ENCODE measurements at regions not wholly inside any gene's neighbourhood (a gene's known extent, or its start where the extent isn't known, plus 50 kb on each side); places are given as distances from the start of the nearest gene placed in this dataset.

DNA sequence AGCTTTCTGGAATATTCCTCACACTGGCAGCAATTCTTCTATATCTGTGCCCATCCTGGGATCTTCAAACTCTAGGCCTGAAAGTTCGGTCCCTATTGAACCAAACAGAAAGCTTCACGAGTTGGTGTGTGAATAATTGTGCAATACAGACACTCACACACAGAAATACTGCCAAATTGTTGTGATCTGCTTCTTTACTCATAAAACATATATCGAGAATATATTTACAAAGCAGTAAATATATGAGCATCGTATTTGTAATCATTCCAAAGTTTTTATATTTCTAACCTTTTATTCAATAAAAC, 56.6 kb upstream of the BEX4 start:
- Histone ChIP-seq H3K4me3 (ENCODE audit: low read depth, low read length) (no peak overlapping the region), H3K27me3 (no peaks in the 10 kb centered on the region), H3K36me3 (no peaks in the 10 kb centered on the region), H3K9me3 (no peaks in the 10 kb centered on the region), H3K4me1 (no peaks in the 10 kb centered on the region)
- DNase-seq: no peak
- TF ChIP-seq, protein P1, sequence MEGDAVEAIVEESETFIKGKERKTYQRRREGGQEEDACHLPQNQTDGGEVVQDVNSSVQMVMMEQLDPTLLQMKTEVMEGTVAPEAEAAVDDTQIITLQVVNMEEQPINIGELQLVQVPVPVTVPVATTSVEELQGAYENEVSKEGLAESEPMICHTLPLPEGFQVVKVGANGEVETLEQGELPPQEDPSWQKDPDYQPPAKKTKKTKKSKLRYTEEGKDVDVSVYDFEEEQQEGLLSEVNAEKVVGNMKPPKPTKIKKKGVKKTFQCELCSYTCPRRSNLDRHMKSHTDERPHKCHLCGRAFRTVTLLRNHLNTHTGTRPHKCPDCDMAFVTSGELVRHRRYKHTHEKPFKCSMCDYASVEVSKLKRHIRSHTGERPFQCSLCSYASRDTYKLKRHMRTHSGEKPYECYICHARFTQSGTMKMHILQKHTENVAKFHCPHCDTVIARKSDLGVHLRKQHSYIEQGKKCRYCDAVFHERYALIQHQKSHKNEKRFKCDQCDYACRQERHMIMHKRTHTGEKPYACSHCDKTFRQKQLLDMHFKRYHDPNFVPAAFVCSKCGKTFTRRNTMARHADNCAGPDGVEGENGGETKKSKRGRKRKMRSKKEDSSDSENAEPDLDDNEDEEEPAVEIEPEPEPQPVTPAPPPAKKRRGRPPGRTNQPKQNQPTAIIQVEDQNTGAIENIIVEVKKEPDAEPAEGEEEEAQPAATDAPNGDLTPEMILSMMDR (IDR thresholded peaks at IDR 0.05; ENCODE audit: low read depth, low read length): no peak

DNA sequence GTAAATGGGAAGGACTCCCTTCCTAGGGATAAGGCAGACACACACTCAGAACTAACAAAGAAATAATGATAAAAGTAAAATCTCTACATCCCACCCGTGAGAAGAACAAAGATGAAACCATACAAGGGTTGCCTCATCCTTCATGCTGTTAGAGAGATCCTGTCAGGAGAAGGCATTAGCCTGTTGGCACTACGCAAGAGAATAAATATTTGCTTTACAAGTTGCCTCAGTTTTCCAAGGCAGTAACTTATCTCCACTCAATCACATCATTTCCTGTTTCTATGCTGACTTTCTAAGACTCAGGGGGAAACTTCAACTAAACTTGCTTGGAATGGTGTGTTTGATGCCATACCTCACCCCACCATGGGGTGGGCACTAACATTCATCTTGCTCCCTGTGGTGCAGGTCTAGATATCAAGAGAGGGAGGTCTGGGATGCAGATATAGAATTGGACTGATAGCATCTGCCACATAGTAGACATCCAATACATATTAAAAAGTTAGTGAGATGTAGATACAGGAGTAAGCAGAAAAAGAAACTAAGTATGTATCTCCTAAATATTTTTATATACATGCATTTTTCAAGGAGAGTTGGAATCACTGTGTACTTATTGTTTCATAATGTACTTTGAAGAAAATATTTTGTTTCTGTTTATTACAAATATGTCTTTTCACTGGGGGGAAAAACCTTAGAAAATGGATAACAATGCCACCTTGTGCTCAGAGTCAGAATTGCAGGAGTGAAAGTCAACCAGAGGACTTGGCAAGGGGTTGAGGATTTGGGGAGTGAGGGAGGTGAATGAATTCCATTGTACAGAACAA, 57.2 kb upstream of the BEX4 start:
- peak; percentile 25 for DNase-seq
- TF ChIP-seq, protein P1 (IDR thresholded peaks at IDR 0.05; ENCODE audit: low read depth, low read length): peak; percentile 64
- Histone ChIP-seq H3K9me3 (no peaks in the 10 kb centered on the region), H3K4me3 (ENCODE audit: low read depth, low read length) (no peak overlapping the region), H3K36me3 (no peaks in the 10 kb centered on the region), H3K27me3 (no peaks in the 10 kb centered on the region), H3K4me1 (0 out of 2 replicates have a peak, but pooled peaks cover 2% of the 10 kb centered on the region)

DNA sequence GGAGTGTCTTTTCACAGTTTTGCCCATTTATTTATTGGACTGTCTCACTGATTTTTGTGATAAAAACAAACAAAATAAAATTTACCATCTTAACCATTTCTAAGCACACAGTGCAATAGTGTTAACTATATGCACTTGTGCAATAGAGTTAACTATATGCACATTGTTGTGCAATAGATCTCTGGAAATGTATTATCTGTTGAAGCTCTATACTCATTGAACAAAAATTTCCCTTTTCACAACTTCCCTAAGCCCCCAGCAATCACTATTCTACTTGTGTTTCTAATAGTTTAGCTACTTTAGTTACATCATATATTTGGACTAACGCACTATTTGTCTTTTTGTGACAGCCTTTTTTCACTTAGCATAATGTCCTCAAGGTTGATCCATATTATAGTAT, 59.7 kb upstream of the BEX4 start:
- Histone ChIP-seq H3K4me3 (ENCODE audit: low read depth, low read length) (no peak overlapping the region), H3K9me3 (no peaks in the 10 kb centered on the region), H3K4me1 (0 out of 2 replicates have a peak, but pooled peaks cover 3% of the 10 kb centered on the region), H3K36me3 (no peaks in the 10 kb centered on the region), H3K27me3 (no peaks in the 10 kb centered on the region)
- no peak for DNase-seq
- TF ChIP-seq, protein P1 (IDR thresholded peaks at IDR 0.05; ENCODE audit: low read depth, low read length): no peak

DNA sequence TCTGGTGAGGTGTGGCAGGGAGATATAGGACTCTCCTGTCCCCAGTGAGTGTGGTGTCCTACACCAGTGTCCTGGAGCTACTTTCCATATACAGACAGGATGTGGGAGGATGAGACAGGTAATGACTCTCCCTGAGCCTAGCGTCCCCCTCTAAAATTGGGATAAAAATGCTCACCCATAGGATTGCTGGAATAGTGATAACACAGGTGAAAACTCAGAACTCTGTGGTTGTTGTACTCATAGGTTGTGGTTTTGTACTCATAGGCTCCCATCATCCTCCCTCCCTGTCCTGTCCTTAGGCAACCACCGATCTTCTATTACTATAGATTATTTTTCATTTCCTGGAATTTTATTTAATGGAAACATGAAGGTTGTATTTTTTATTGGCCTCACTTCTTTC, 60.7 kb upstream of the NXF3 start:
- Histone ChIP-seq H3K4me3 (ENCODE audit: low read depth, low read length) (no peak overlapping the region), H3K9me3 (no peaks in the 10 kb centered on the region), H3K27me3 (no peaks in the 10 kb centered on the region), H3K4me1 (0 out of 2 replicates have a peak, but pooled peaks cover 3% of the 10 kb centered on the region), H3K36me3 (no peaks in the 10 kb centered on the region)
- TF ChIP-seq, protein P1 (IDR thresholded peaks at IDR 0.05; ENCODE audit: low read depth, low read length): no peak
- no peak for DNase-seq

DNA sequence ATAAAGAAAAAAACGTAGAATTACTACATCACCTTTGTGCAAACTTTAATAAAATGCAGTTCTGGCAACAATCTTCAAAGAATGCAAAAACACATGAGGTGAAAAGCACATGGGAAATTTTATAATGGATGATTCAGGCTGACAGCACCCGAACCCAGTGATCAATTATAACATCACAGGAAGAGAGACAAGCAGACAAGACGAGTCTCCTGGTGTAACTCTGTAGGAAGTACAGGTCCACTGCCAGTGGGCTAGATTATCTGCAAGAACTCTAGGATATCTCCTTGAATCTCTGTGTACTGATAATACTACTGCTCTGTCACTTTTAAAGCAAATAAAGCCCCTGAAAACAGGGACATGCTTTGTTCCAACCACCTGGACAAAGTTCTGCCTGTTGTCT, 58.9 kb upstream of the NXF3 start:
- H3K27me3 ChIP-seq: no peaks in the 10 kb centered on the region
- peak overlapping the region; percentile 34; the same call in 1 of the 2 replicates for H3K4me3 ChIP-seq (ENCODE audit: low read depth, low read length)
- no peaks in the 10 kb centered on the region for H3K9me3 ChIP-seq
- peaks cover 3% of the 10 kb centered on the region; the same call in 1 of the 2 replicates for H3K4me1 ChIP-seq
- H3K36me3 ChIP-seq: no peaks in the 10 kb centered on the region
- DNase-seq: no peak
- TF ChIP-seq, protein P1 (IDR thresholded peaks at IDR 0.05; ENCODE audit: low read depth, low read length): no peak

DNA sequence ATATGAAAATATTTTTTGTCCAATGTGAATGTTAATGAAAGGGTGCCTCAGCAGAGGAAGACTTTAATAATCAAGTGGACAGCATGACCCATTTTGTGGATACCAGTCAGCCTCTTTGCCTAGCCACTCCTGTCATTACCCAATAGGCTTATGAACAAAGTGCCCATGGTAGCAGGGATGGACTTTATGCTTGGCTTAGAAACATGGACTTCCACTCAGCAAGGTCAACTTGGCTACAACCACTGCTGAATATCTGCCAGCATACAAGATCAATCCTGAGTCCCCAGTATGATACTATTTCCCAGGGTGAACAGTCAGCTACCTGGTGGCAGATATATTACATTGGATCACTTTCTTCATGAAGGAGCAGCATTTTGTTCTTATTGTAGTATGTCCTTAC, 56.7 kb upstream of the NXF3 start:
- H3K4me3 ChIP-seq (ENCODE audit: low read depth, low read length): no peak overlapping the region
- no peaks in the 10 kb centered on the region for H3K27me3 ChIP-seq
- peaks cover 3% of the 10 kb centered on the region; the same call in 1 of the 2 replicates for H3K4me1 ChIP-seq
- DNase-seq: no peak
- H3K9me3 ChIP-seq: no peaks in the 10 kb centered on the region
- H3K36me3 ChIP-seq: no peaks in the 10 kb centered on the region
- TF ChIP-seq, protein P1 (IDR thresholded peaks at IDR 0.05; ENCODE audit: low read depth, low read length): no peak
